B cell (primary cell): ENCODE measurements at regions not wholly inside any gene's neighbourhood (a gene's known extent, or its start where the extent isn't known, plus 50 kb on each side); places are given as distances from the start of the nearest gene placed in this dataset.
"Not testable (repeated sequence)": the region's sequence is repeated elsewhere in the genome, so short reads cannot be mapped to it uniquely, and the experiment has no call there.

Experiments used
- ATAC-seq: fragments of 200-7000 bp; cut with Tn5 transposase; one replicate; pipeline ENCODE4 v1.10.0; 2021; ENCODE audit warnings: low read depth, mild to moderate bottlenecking, moderate number of reproducible peaks, moderate library complexity
- CTCF ChIA-PET: fragments of 350-600 bp; sonication (Branson Sonifier 250); formaldehyde crosslinking; loops from one replicate; lab custom pipeline; 2021; ENCODE audit warnings: antibody characterized with exemption, inconsistent platforms; lab: Charles Lee
- POLR2A ChIA-PET: fragments of 350-600 bp; sonication (Branson Sonifier 250); formaldehyde crosslinking; loops from one replicate; lab custom pipeline; 2021; ENCODE audit warnings: antibody characterized with exemption; lab: Charles Lee
- DNase-seq: peaks from one replicate; pipeline ENCODE4 v3.0.0; 2013
- H2AFZ ChIP-seq: 2 replicates; pipeline ENCODE4 v1.6.1; 2012; ENCODE audit warnings: mild to moderate bottlenecking, low read depth, low read length; ENCODE audit not compliant: insufficient read depth, poor library complexity, severe bottlenecking
- H3K27ac ChIP-seq, 2 donors: 1 replicate in 1 of 2; 2 replicates in 1 of 2; pipeline ENCODE4 v1.5.1; 2012 to 2013; ENCODE audit warnings: low read length in 2 of 2, mild to moderate bottlenecking in 2 of 2, moderate library complexity in 1 of 2
- H3K27me3 ChIP-seq, 4 experiments: fragments of 200-600 bp in 1 of 4; sonication (generic) in 1 of 4; replicated peaks in 1 of 4; 1 replicate in 2 of 4; 2 replicates in 2 of 4; pipeline versions ENCODE4 v1.6.1 to v1.7.0; 2013 to 2016; ENCODE audit warnings: low read length in 3 of 4, mild to moderate bottlenecking in 2 of 4, mixed read lengths in 1 of 4, moderate library complexity in 1 of 4; ENCODE audit not compliant: insufficient read depth in 4 of 4, control insufficient read depth in 3 of 4; ENCODE audit errors: control extremely low read depth in 1 of 4
- H3K36me3 ChIP-seq, 2 experiments: replicated peaks in 1 of 2; 1 replicate in 1 of 2; 2 replicates in 1 of 2; pipeline versions ENCODE4 v1.6.1 to v1.7.1; 2013; ENCODE audit warnings: low read length in 1 of 2; ENCODE audit not compliant: insufficient read depth in 2 of 2, control insufficient read depth in 1 of 2; ENCODE audit errors: control extremely low read depth in 1 of 2, extremely low read depth in 1 of 2
- H3K4me1 ChIP-seq, 2 donors: fragments of 200-600 bp in 1 of 2; sonication (generic) in 1 of 2; 1 replicate in 1 of 2; 2 replicates in 1 of 2; pipeline versions ENCODE4 v1.5.1 to v1.6.1; 2013 to 2017; ENCODE audit warnings: low read length in 2 of 2; ENCODE audit not compliant: control insufficient read depth in 2 of 2, insufficient read depth in 2 of 2
- H3K4me2 ChIP-seq: replicated peaks from 2 replicates; pipeline ENCODE3; 2012; ENCODE audit warnings: mild to moderate bottlenecking, low read depth, low read length; ENCODE audit not compliant: poor library complexity, severe bottlenecking
- H3K4me3 ChIP-seq, 5 experiments: fragments of 200-600 bp in 1 of 5; sonication (generic) in 1 of 5; 1 replicate in 3 of 5; 2 replicates in 2 of 5; pipeline versions ENCODE4 v1.5.1 to v1.7.0; 2011 to 2016; ENCODE audit warnings: low read length in 4 of 5, mild to moderate bottlenecking in 4 of 5, low read depth in 2 of 5, control low read depth in 1 of 5, moderate library complexity in 1 of 5; ENCODE audit not compliant: insufficient read depth in 1 of 5; ENCODE audit errors: control extremely low read depth in 1 of 5, extremely low read depth in 1 of 5
- H3K79me2 ChIP-seq: fragments of 200-600 bp; sonication (generic); one replicate; pipeline ENCODE4 v1.6.0; 2016; ENCODE audit warnings: low read length; ENCODE audit not compliant: control insufficient read depth, insufficient read depth
- H3K9ac ChIP-seq: fragments of 200-600 bp; sonication (generic); 2 replicates; pipeline ENCODE4 v1.6.1; 2017; ENCODE audit warnings: mild to moderate bottlenecking, low read length, moderate library complexity
- H3K9me3 ChIP-seq, 3 donors: one replicate each; pipeline versions ENCODE4 v1.6.1 to v1.7.1; 2013; ENCODE audit warnings: low read length in 2 of 3; ENCODE audit not compliant: control insufficient read depth in 2 of 3, insufficient read depth in 1 of 3; ENCODE audit errors: control extremely low read depth in 1 of 3
- H4K20me1 ChIP-seq: 2 replicates; pipeline ENCODE4 v1.6.0; 2012; ENCODE audit warnings: mild to moderate bottlenecking, low read length; ENCODE audit not compliant: insufficient read depth, control insufficient read depth, poor library complexity, severe bottlenecking
- H3K27ac Mint-ChIP-seq: one replicate; pipeline ENCODE4 v1.8.0; 2021; ENCODE audit warnings: mixed read lengths
- H3K27me3 Mint-ChIP-seq: one replicate; pipeline ENCODE4 v1.8.0; 2021; ENCODE audit warnings: mixed read lengths
- H3K4me1 Mint-ChIP-seq: one replicate; pipeline ENCODE4 v1.8.0; 2021; ENCODE audit warnings: mixed read lengths
- H3K4me3 Mint-ChIP-seq: one replicate; pipeline ENCODE4 v1.8.0; 2021; ENCODE audit warnings: mixed read lengths
- H3K9me3 Mint-ChIP-seq: one replicate; pipeline ENCODE4 v1.8.0; 2022; ENCODE audit warnings: mixed read lengths; ENCODE audit not compliant: insufficient read depth
- WGBS: methylation state at CpG from one replicate; pipeline ENCODE4 v1.1.5; 2013; ENCODE audit warnings: missing lambda C conversion rate; ENCODE audit not compliant: insufficient coverage; 5-methylcytosine and 5-hydroxymethylcytosine counted together
- intact Hi-C: fragments of 100-400 bp; cut with micrococcal nuclease; formaldehyde crosslinking; loops from one replicate; pipeline ENCODE4 v1.10.0; 2022

GRCh38 chr2:242111954-242112353 lies 242.4 kb downstream of the RTP5 start:
- CTCF ChIA-PET, result not testable (repeated sequence)

GRCh38 chr2:242113492-242113891 lies 244.0 kb downstream of the RTP5 start:
- H2AFZ ChIP-seq, H3K9me3 ChIP-seq, H3K27ac ChIP-seq, CTCF ChIA-PET, H3K9me3 Mint-ChIP-seq, H3K27ac Mint-ChIP-seq, H3K4me2 ChIP-seq, H3K27me3 ChIP-seq, ATAC-seq, DNase-seq, H3K4me3 Mint-ChIP-seq, H3K9ac ChIP-seq, H3K36me3 ChIP-seq, POLR2A ChIA-PET, H3K4me1 Mint-ChIP-seq, H3K4me1 ChIP-seq, H3K27me3 Mint-ChIP-seq, H4K20me1 ChIP-seq, H3K79me2 ChIP-seq, H3K4me3 ChIP-seq, intact Hi-C loops: not testable (repeated sequence)
- no CpG with 5 or more reads among the region's 3 CpGs for WGBS

More at GRCh38 chr2:242111954-242112353, 242.4 kb downstream of the RTP5 start:
- DNase-seq, H3K4me1 ChIP-seq, POLR2A ChIA-PET, H3K4me3 ChIP-seq, H3K79me2 ChIP-seq, intact Hi-C loops, H3K4me3 Mint-ChIP-seq, H3K36me3 ChIP-seq, ATAC-seq, H2AFZ ChIP-seq, H3K9me3 ChIP-seq, H3K4me2 ChIP-seq, H3K9me3 Mint-ChIP-seq, H3K27ac ChIP-seq, H3K27me3 Mint-ChIP-seq, H4K20me1 ChIP-seq, H3K27me3 ChIP-seq, H3K27ac Mint-ChIP-seq, H3K9ac ChIP-seq: not testable (repeated sequence)
- peaks cover 13% of the 10 kb centered on the region for H3K4me1 Mint-ChIP-seq
- WGBS, result no CpG with 5 or more reads among the region's 4 CpGs

GRCh38 chr2:242116676-242117075 lies 247.1 kb downstream of the RTP5 start:
- intact Hi-C loops, POLR2A ChIA-PET, H3K9me3 Mint-ChIP-seq, H3K4me1 Mint-ChIP-seq, H3K27me3 ChIP-seq, H3K4me3 ChIP-seq, H3K4me3 Mint-ChIP-seq, H3K27ac Mint-ChIP-seq, DNase-seq, H2AFZ ChIP-seq, H3K4me2 ChIP-seq, H3K9me3 ChIP-seq, H3K4me1 ChIP-seq, CTCF ChIA-PET, H3K79me2 ChIP-seq, H3K9ac ChIP-seq, H3K36me3 ChIP-seq, H3K27me3 Mint-ChIP-seq, H3K27ac ChIP-seq, H4K20me1 ChIP-seq, ATAC-seq: not testable (repeated sequence)
- no CpG with 5 or more reads among the region's 2 CpGs for WGBS

GRCh38 chr2:242117305-242117704 lies 247.8 kb downstream of the RTP5 start:
- H3K4me1 Mint-ChIP-seq, DNase-seq, H4K20me1 ChIP-seq, H3K4me2 ChIP-seq, H3K9me3 Mint-ChIP-seq, H3K9me3 ChIP-seq, H3K27ac Mint-ChIP-seq, intact Hi-C loops, H3K4me3 Mint-ChIP-seq, H3K36me3 ChIP-seq, H3K27me3 Mint-ChIP-seq, H3K27me3 ChIP-seq, H3K4me3 ChIP-seq, H3K27ac ChIP-seq, H3K9ac ChIP-seq, H3K79me2 ChIP-seq, POLR2A ChIA-PET, H3K4me1 ChIP-seq, H2AFZ ChIP-seq, ATAC-seq, CTCF ChIA-PET: not testable (repeated sequence)
- no CpG with 5 or more reads among the region's 3 CpGs for WGBS
